Endothelial cell (in vitro differentiated cells): ENCODE measurements at regions not wholly inside any gene's neighbourhood (a gene's known extent, or its start where the extent isn't known, plus 50 kb on each side); places are given as distances from the start of the nearest gene placed in this dataset.

Experiments used
- DNase-seq: peaks from one replicate; pipeline ENCODE4 v3.0.0; 2021; ENCODE audit warnings: low spot score
- H3K27ac Mint-ChIP-seq: one replicate; pipeline ENCODE4 v1.8.0; 2021; ENCODE audit warnings: mixed read lengths, inconsistent platforms; ENCODE audit not compliant: unreplicated experiment
- H3K27me3 Mint-ChIP-seq: one replicate; pipeline ENCODE4 v1.8.0; 2021; ENCODE audit warnings: mild to moderate bottlenecking, moderate library complexity, mixed read lengths, inconsistent platforms; ENCODE audit not compliant: unreplicated experiment
- H3K36me3 Mint-ChIP-seq: one replicate; pipeline ENCODE4 v1.8.0; 2021; ENCODE audit warnings: mild to moderate bottlenecking, low read depth, mixed read lengths, inconsistent platforms; ENCODE audit not compliant: unreplicated experiment
- H3K4me1 Mint-ChIP-seq: one replicate; pipeline ENCODE4 v1.8.0; 2021; ENCODE audit warnings: mild to moderate bottlenecking, mixed read lengths, inconsistent platforms; ENCODE audit not compliant: unreplicated experiment
- H3K4me3 Mint-ChIP-seq: one replicate; pipeline ENCODE4 v1.8.0; 2021; ENCODE audit warnings: mild to moderate bottlenecking, mixed read lengths, inconsistent platforms; ENCODE audit not compliant: unreplicated experiment
- H3K9me3 Mint-ChIP-seq: one replicate; pipeline ENCODE4 v1.8.0; 2021; ENCODE audit warnings: mixed read lengths, inconsistent platforms; ENCODE audit not compliant: unreplicated experiment
- TF ChIP-seq, protein P1 (sequence below): fragments of 200-600 bp; sonication (generic); IDR thresholded peaks from one replicate; pipeline ENCODE4 v1.5.0; 2021; ENCODE audit warnings: antibody characterized with exemption; ENCODE audit not compliant: unreplicated experiment

DNA sequence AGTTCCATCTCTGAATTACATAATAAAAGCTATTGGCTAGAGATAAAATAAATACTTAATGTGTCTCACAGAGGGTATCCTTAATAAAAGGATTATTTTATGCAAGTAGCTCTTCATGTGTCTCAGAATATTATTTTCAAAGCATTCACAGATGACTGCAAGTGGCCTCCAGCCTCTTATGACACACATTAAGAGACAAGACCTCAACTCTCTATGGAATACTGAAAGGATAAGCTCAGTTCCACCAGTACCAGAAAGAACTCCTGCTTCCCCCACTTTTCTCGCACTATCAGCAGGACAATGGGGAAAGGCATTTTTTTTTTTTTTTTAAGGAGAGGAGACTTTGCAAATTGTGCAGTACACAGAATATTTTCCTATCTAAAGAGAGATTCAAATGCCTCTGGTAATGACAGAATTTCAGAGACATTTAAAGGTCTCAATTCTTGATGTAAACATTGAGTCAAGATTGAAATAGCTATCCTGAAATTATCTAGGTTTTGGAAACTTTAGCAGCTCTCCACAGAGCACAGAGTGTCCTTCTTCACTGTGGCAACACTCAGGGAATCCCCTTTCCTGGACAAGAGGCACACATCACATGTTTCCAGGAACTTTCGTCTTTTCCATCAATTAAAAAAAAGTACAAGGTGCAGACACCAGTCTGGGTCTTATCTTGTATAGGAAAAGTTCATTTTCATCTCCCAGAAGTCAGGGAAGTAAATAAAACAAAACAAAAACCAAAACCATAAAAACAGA, 122.0 kb upstream of the ANK3 start:
- Mint-ChIP-seq H3K9me3 (no peaks in the 10 kb centered on the region), H3K4me1 (peaks cover 10% of the 10 kb centered on the region), H3K4me3 (no peak overlapping the region), H3K27me3 (no peaks in the 10 kb centered on the region), H3K36me3 (no peaks in the 10 kb centered on the region), H3K27ac (no peak overlapping the region)
- TF ChIP-seq, protein P1, sequence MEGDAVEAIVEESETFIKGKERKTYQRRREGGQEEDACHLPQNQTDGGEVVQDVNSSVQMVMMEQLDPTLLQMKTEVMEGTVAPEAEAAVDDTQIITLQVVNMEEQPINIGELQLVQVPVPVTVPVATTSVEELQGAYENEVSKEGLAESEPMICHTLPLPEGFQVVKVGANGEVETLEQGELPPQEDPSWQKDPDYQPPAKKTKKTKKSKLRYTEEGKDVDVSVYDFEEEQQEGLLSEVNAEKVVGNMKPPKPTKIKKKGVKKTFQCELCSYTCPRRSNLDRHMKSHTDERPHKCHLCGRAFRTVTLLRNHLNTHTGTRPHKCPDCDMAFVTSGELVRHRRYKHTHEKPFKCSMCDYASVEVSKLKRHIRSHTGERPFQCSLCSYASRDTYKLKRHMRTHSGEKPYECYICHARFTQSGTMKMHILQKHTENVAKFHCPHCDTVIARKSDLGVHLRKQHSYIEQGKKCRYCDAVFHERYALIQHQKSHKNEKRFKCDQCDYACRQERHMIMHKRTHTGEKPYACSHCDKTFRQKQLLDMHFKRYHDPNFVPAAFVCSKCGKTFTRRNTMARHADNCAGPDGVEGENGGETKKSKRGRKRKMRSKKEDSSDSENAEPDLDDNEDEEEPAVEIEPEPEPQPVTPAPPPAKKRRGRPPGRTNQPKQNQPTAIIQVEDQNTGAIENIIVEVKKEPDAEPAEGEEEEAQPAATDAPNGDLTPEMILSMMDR, result no peak
- no peak for DNase-seq

DNA sequence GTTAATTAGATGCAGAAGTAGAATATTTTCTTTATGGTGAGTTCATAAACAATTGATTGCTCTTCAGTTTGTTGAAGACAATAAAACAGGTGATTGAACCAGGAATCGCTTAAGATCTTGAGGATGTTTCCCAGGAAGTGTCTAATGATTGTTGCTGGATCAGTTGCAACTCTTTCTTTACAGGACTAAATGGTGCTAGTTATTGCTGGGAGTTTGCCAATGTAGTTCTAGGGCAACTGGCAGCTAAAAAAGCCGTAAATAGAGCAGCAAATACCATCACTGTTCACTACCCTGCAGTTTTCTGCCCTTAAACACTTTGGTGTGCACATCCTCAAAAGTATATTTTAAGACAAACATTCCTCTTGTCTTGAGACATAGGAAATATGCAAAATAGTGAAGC, 119.2 kb upstream of the ANK3 start:
- Mint-ChIP-seq H3K4me1 (peaks cover 10% of the 10 kb centered on the region), H3K27me3 (no peaks in the 10 kb centered on the region), H3K36me3 (no peaks in the 10 kb centered on the region), H3K27ac (no peak overlapping the region), H3K4me3 (no peak overlapping the region), H3K9me3 (no peaks in the 10 kb centered on the region)
- no peak for DNase-seq
- TF ChIP-seq, protein P1, result no peak

DNA sequence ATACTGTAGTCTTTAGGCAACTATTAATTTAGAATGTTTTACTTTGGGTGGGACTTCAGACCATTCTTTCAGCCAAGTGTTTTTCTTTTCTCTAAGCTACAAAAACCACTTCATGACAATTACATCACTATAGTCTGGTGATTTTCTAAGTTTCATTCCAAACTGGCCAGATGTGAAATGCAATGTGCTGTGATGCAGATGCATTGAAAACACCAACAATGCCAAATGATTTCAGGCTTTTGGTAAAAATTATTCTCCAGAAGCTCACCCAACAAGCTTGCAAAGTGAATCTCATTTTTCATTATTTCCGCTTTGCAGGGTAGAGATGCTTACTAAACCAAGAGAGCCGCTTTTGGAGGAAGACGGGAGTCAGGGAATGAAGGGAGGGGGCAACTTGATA, 118.4 kb upstream of the ANK3 start:
- Mint-ChIP-seq H3K9me3 (no peaks in the 10 kb centered on the region), H3K4me3 (no peak overlapping the region), H3K27me3 (no peaks in the 10 kb centered on the region), H3K36me3 (no peaks in the 10 kb centered on the region), H3K4me1 (peaks cover 10% of the 10 kb centered on the region), H3K27ac (no peak overlapping the region)
- no peak for DNase-seq
- TF ChIP-seq, protein P1, result no peak

DNA sequence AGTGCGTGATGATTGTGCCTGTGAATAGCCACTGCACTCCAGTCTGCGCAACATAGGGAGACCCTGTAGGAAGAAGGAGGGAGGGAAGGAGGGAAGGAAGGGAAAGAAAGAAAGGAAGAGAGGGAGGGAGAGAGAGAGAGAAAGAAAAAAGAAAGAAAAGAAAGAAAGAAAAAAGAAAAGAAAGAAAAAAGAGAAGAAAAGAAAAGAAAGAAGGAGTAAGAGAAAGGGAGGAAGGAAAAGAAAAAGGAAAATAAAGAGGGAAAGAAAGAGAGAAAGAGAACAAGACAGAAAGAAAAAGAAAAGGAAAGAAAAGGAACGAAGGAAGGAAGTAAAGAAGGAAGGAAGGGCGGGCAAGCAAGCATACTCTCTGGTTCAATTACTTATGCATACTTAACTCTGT, 112.9 kb upstream of the ANK3 start:
- Mint-ChIP-seq H3K4me1 (no peaks in the 10 kb centered on the region), H3K4me3 (no peak overlapping the region), H3K27ac (no peak overlapping the region), H3K27me3 (no peaks in the 10 kb centered on the region), H3K9me3 (no peaks in the 10 kb centered on the region), H3K36me3 (no peaks in the 10 kb centered on the region)
- DNase-seq, result no peak
- TF ChIP-seq, protein P1, result no peak

DNA sequence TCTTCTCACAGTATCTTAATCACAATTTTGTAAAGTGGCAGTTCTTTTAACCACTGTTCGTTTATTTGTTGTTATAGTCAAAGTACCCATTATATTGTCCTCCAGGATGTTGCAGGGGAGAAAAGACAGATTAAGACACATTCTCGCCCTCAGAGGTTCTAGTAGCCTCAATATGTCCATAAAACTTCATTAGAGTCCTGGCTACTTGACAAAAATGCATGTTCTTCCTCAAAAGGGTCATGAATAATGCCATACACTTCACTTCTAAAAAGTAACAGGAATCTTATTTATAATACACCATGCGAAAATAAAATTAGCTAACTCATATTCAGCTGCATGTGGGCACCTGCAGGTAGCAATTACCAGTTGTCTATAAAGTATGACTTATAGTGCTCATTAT, 109.3 kb upstream of the ANK3 start:
- Mint-ChIP-seq H3K4me3 (no peak overlapping the region), H3K27me3 (no peaks in the 10 kb centered on the region), H3K27ac (no peak overlapping the region), H3K36me3 (no peaks in the 10 kb centered on the region), H3K9me3 (no peaks in the 10 kb centered on the region), H3K4me1 (no peaks in the 10 kb centered on the region)
- DNase-seq, result no peak
- TF ChIP-seq, protein P1, result no peak
